WTC11 (cell line): ENCODE measurements at regions not wholly inside any gene's neighbourhood (a gene's known extent, or its start where the extent isn't known, plus 50 kb on each side); places are given as distances from the start of the nearest gene placed in this dataset.

Experiments
- ATAC-seq: fragments of 200-7000 bp; cut with Tn5 transposase; 2 replicates; pipeline ENCODE4 v1.10.0; 2021; ENCODE audit warnings: mild to moderate bottlenecking, moderate library complexity
- CTCF ChIA-PET: fragments of 300-600 bp; sonication (Branson Sonifier 250); formaldehyde crosslinking; loops from one replicate; lab custom pipeline; 2021; ENCODE audit warnings: antibody characterized with exemption; lab: Charles Lee
- POLR2A ChIA-PET: fragments of 350-600 bp; sonication (Branson Sonifier 250); formaldehyde crosslinking; loops from one replicate; lab custom pipeline; 2021; ENCODE audit warnings: antibody characterized with exemption; lab: Charles Lee
- DNase-seq: peaks from one replicate; pipeline ENCODE4 v3.0.0; 2021; ENCODE audit warnings: low spot score
- H3K27ac Mint-ChIP-seq: 2 replicates; pipeline ENCODE4 v1.8.0; 2021; ENCODE audit warnings: mixed read lengths
- H3K27me3 Mint-ChIP-seq: 2 replicates; pipeline ENCODE4 v1.8.0; 2021; ENCODE audit warnings: low read depth, mild to moderate bottlenecking, moderate library complexity, mixed read lengths
- H3K36me3 Mint-ChIP-seq: 2 replicates; pipeline ENCODE4 v1.8.0; 2021; ENCODE audit warnings: mixed read lengths
- H3K4me1 Mint-ChIP-seq: 2 replicates; pipeline ENCODE4 v1.8.0; 2022; ENCODE audit warnings: mixed read lengths
- H3K4me3 Mint-ChIP-seq: 2 replicates; pipeline ENCODE4 v1.8.0; 2021; ENCODE audit warnings: mild to moderate bottlenecking, moderate library complexity, mixed read lengths
- H3K9me3 Mint-ChIP-seq: 2 replicates; pipeline ENCODE4 v1.8.0; 2021; ENCODE audit warnings: mixed read lengths
- ATF1 ChIP-seq: sonication (generic); formaldehyde crosslinking; IDR thresholded peaks from 2 replicates; pipeline ENCODE4 v1.8.1; 2023; ENCODE audit warnings: mild to moderate bottlenecking, moderate library complexity, missing genetic modification reagents
- CBFB ChIP-seq: sonication (generic); formaldehyde crosslinking; IDR thresholded peaks from 2 replicates; pipeline ENCODE4 v1.8.1; 2022; ENCODE audit warnings: mild to moderate bottlenecking, low read depth, missing genetic modification reagents
- CTCF ChIP-seq: fragments of 200-600 bp; IDR thresholded peaks from 2 replicates; pipeline ENCODE4 v1.8.0; 2022; ENCODE audit warnings: antibody characterized with exemption
- E2F5 ChIP-seq: sonication (generic); formaldehyde crosslinking; IDR thresholded peaks from 2 replicates; pipeline ENCODE4 v1.8.1; 2022; ENCODE audit warnings: mild to moderate bottlenecking, moderate library complexity, missing genetic modification reagents
- IRF1 ChIP-seq: sonication (generic); formaldehyde crosslinking; IDR thresholded peaks from 2 replicates; pipeline ENCODE4 v1.8.0; 2023; ENCODE audit warnings: missing genetic modification reagents
- MAX ChIP-seq: sonication (generic); formaldehyde crosslinking; IDR thresholded peaks from 2 replicates; pipeline ENCODE4 v1.8.0; 2022; ENCODE audit warnings: mild to moderate bottlenecking, missing genetic modification reagents
- MYBL2 ChIP-seq: sonication (generic); formaldehyde crosslinking; IDR thresholded peaks from 2 replicates; pipeline ENCODE4 v1.8.1; 2023; ENCODE audit warnings: mild to moderate bottlenecking, moderate library complexity, missing genetic modification reagents
- OVOL2 ChIP-seq: fragments of 250-450 bp; sonication (Bioruptor Pico); IDR thresholded peaks from 2 replicates; pipeline ENCODE4 v1.9.0; 2021; ENCODE audit warnings: mild to moderate bottlenecking, borderline replicate concordance
- SMAD3 ChIP-seq: sonication (generic); formaldehyde crosslinking; IDR thresholded peaks from 2 replicates; pipeline ENCODE4 v1.8.0; 2022; ENCODE audit warnings: missing genetic modification reagents, mild to moderate bottlenecking, borderline replicate concordance
- ZNF219 ChIP-seq: sonication (generic); formaldehyde crosslinking; IDR thresholded peaks from 2 replicates; pipeline ENCODE4 v1.8.0; 2023; ENCODE audit warnings: missing genetic modification reagents, mild to moderate bottlenecking, borderline replicate concordance
- ZNF423 ChIP-seq: fragments of 250-450 bp; sonication (Bioruptor Pico); IDR thresholded peaks from 2 replicates; pipeline ENCODE4 v2.1.2; 2022; ENCODE audit warnings: mild to moderate bottlenecking, moderate library complexity
- TF ChIP-seq, protein P1 (sequence below): sonication (generic); formaldehyde crosslinking; IDR thresholded peaks from 2 replicates; pipeline ENCODE4 v1.8.1; 2023; ENCODE audit warnings: mild to moderate bottlenecking, missing genetic modification reagents, moderate library complexity
- TF ChIP-seq, protein P2 (sequence below): fragments of 250-450 bp; sonication (Bioruptor Pico); conservative IDR thresholded peaks from 2 replicates; pipeline ENCODE4 v1.9.0; 2021; ENCODE audit warnings: mild to moderate bottlenecking
- TF ChIP-seq, protein P3 (sequence below): sonication (generic); formaldehyde crosslinking; conservative IDR thresholded peaks from 2 replicates; pipeline ENCODE4 v1.8.1; 2023; ENCODE audit warnings: mild to moderate bottlenecking, low read depth, missing genetic modification reagents, moderate library complexity
- TF ChIP-seq, protein P4 (sequence below): fragments of 250-450 bp; sonication (Bioruptor Pico); IDR thresholded peaks from 2 replicates; pipeline ENCODE4 v2.1.2; 2022; ENCODE audit warnings: mild to moderate bottlenecking, moderate library complexity
- TF ChIP-seq, protein P5 (sequence below): sonication (generic); formaldehyde crosslinking; IDR thresholded peaks from 2 replicates; pipeline ENCODE4 v1.8.1; 2023; ENCODE audit warnings: mild to moderate bottlenecking, missing genetic modification reagents
- TF ChIP-seq, protein P6 (sequence below): sonication (generic); formaldehyde crosslinking; IDR thresholded peaks from 2 replicates; pipeline ENCODE4 v1.8.1; 2023; ENCODE audit warnings: mild to moderate bottlenecking, missing genetic modification reagents

DNA sequence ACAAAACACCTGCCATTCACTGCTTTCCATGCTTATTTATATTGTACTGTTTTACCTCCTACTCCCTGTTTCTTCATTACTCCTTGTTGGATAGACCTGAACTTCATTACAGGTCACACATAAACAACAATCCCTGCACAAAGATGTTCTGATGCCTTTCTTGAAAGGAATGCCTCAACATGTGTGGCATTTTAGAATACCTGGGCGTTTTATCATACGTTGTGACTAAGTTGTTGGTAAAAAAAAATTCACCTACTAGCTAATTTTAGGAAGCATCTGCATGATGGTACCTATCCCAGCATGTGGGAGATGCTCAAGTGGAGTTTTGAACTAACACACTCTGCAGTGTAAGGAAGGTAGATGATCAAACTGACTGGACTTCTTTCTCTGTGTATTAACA lies 604.1 kb downstream of the TAF11L14 start (continued):
- no peak for TF ChIP-seq MAX (CRISPR knock-in tag)

- Mint-ChIP-seq H3K27me3 (no peaks in the 10 kb centered on the region; the same call in 1 of the 2 replicates), H3K4me3 (no peak overlapping the region), H3K4me1 (no peaks in the 10 kb centered on the region), H3K27ac (no peak overlapping the region), H3K9me3 (peaks cover 17% of the 10 kb centered on the region)
- ATAC-seq (no peak), DNase-seq (no peak)
- POLR2A ChIA-PET: no interaction called here
- CTCF ChIA-PET: no interaction called here
- TF ChIP-seq, protein P1, sequence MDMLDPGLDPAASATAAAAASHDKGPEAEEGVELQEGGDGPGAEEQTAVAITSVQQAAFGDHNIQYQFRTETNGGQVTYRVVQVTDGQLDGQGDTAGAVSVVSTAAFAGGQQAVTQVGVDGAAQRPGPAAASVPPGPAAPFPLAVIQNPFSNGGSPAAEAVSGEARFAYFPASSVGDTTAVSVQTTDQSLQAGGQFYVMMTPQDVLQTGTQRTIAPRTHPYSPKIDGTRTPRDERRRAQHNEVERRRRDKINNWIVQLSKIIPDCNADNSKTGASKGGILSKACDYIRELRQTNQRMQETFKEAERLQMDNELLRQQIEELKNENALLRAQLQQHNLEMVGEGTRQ (CRISPR knock-in tag): no peak
- no peak for TF ChIP-seq CBFB (CRISPR knock-in tag)
- TF ChIP-seq IRF1 (CRISPR knock-in tag): no peak
- no peak for TF ChIP-seq OVOL2 (CRISPR knock-in tag)
- TF ChIP-seq, all 79 proteins: peak for 0
- 0 out of 2 replicates have a peak, but pooled peaks cover 2% of the 10 kb centered on the region for H3K36me3 Mint-ChIP-seq
These were observed 606.7 kb downstream of the TAF11L14 start for GRCh38 chr5:18240971-18241370.

- no peaks in the 10 kb centered on the region for H3K4me1 Mint-ChIP-seq
- CTCF ChIA-PET: no interaction called here
These were observed 609.6 kb downstream of the TAF11L14 start for GRCh38 chr5:18243846-18244245.

More at GRCh38 chr5:18243846-18244245, 609.6 kb downstream of the TAF11L14 start:
- no peak overlapping the region for H3K4me3 Mint-ChIP-seq
- no peak for DNase-seq
- no peak for ATAC-seq
- no peaks in the 10 kb centered on the region; the same call in 1 of the 2 replicates for H3K27me3 Mint-ChIP-seq
- H3K27ac Mint-ChIP-seq: no peak overlapping the region
- TF ChIP-seq CTCF (no peak), MYBL2 (CRISPR knock-in tag) (no peak), ZNF423 (CRISPR knock-in tag) (no peak), E2F5 (CRISPR knock-in tag) (no peak), SMAD3 (no peak), ZNF219 (CRISPR knock-in tag) (no peak), ATF1 (no peak)
- TF ChIP-seq, protein P2, sequence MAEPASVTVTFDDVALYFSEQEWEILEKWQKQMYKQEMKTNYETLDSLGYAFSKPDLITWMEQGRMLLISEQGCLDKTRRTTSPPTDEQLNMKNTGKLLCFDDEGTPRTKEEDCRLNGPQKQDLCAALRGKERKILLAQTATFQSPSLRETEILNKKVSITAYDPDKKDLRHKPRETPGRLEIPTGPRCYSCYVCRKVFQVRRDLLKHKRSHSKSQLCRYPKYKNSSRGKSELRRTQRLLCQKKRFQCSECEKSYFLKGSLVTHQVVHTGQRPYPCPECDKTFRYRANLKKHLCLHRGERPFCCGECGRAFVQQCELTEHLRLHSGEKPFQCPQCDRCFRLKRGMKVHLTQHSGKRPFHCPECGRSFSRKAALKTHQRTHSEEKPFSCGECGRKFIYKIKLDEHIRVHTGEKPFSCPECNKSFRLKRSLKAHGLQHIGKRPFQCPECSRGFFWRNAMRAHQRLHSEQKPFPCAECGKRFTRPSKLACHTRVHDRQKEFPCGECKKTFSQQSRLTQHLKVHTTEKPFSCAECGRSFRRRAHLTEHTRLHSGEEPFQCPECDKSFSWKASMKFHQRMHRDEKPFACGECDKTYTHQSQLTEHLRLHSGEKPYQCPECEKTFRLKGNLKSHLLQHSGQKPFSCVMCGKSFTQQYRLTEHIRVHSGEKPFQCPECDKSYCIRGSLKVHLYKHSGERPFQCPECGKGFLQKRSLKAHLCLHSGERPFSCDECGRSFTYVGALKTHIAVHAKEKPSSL: no peak
- TF ChIP-seq, protein P3, sequence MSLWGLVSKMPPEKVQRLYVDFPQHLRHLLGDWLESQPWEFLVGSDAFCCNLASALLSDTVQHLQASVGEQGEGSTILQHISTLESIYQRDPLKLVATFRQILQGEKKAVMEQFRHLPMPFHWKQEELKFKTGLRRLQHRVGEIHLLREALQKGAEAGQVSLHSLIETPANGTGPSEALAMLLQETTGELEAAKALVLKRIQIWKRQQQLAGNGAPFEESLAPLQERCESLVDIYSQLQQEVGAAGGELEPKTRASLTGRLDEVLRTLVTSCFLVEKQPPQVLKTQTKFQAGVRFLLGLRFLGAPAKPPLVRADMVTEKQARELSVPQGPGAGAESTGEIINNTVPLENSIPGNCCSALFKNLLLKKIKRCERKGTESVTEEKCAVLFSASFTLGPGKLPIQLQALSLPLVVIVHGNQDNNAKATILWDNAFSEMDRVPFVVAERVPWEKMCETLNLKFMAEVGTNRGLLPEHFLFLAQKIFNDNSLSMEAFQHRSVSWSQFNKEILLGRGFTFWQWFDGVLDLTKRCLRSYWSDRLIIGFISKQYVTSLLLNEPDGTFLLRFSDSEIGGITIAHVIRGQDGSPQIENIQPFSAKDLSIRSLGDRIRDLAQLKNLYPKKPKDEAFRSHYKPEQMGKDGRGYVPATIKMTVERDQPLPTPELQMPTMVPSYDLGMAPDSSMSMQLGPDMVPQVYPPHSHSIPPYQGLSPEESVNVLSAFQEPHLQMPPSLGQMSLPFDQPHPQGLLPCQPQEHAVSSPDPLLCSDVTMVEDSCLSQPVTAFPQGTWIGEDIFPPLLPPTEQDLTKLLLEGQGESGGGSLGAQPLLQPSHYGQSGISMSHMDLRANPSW: no peak
- TF ChIP-seq, protein P4, sequence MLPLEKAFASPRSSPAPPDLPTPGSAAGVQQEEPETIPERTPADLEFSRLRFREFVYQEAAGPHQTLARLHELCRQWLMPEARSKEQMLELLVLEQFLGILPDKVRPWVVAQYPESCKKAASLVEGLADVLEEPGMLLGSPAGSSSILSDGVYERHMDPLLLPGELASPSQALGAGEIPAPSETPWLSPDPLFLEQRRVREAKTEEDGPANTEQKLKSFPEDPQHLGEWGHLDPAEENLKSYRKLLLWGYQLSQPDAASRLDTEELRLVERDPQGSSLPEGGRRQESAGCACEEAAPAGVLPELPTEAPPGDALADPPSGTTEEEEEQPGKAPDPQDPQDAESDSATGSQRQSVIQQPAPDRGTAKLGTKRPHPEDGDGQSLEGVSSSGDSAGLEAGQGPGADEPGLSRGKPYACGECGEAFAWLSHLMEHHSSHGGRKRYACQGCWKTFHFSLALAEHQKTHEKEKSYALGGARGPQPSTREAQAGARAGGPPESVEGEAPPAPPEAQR (CRISPR knock-in tag): no peak
- TF ChIP-seq, protein P5, sequence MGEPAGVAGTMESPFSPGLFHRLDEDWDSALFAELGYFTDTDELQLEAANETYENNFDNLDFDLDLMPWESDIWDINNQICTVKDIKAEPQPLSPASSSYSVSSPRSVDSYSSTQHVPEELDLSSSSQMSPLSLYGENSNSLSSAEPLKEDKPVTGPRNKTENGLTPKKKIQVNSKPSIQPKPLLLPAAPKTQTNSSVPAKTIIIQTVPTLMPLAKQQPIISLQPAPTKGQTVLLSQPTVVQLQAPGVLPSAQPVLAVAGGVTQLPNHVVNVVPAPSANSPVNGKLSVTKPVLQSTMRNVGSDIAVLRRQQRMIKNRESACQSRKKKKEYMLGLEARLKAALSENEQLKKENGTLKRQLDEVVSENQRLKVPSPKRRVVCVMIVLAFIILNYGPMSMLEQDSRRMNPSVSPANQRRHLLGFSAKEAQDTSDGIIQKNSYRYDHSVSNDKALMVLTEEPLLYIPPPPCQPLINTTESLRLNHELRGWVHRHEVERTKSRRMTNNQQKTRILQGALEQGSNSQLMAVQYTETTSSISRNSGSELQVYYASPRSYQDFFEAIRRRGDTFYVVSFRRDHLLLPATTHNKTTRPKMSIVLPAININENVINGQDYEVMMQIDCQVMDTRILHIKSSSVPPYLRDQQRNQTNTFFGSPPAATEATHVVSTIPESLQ (CRISPR knock-in tag): no peak
- TF ChIP-seq, protein P6, sequence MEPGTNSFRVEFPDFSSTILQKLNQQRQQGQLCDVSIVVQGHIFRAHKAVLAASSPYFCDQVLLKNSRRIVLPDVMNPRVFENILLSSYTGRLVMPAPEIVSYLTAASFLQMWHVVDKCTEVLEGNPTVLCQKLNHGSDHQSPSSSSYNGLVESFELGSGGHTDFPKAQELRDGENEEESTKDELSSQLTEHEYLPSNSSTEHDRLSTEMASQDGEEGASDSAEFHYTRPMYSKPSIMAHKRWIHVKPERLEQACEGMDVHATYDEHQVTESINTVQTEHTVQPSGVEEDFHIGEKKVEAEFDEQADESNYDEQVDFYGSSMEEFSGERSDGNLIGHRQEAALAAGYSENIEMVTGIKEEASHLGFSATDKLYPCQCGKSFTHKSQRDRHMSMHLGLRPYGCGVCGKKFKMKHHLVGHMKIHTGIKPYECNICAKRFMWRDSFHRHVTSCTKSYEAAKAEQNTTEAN (CRISPR knock-in tag): no peak
- TF ChIP-seq, all 79 proteins: peak for 0
- POLR2A ChIA-PET: interaction anchor here (0.7 kb wide), 1 partner anchor 67 kb away, joined by 8 read pairs; no protein-coding TSS in a partner anchor
- peaks cover 36% of the 10 kb centered on the region for H3K9me3 Mint-ChIP-seq
- H3K36me3 Mint-ChIP-seq: peaks cover 14% of the 10 kb centered on the region
